Activated CD4-positive, alpha-beta memory T cell treated with anti-CD3 and anti-CD28 coated beads for 36 hours (primary cell): ENCODE measurements at regions not wholly inside any gene's neighbourhood (a gene's known extent, or its start where the extent isn't known, plus 50 kb on each side); places are given as distances from the start of the nearest gene placed in this dataset.

Experiments used
- CTCF ChIA-PET: fragments of 350-600 bp; sonication (Branson Sonifier 250); formaldehyde crosslinking; loops from one replicate; lab custom pipeline; 2021; ENCODE audit warnings: antibody characterized with exemption, inconsistent platforms; lab: Charles Lee
- POLR2A ChIA-PET: fragments of 350-600 bp; sonication (Branson Sonifier 250); formaldehyde crosslinking; loops from one replicate; lab custom pipeline; 2021; ENCODE audit warnings: antibody characterized with exemption; lab: Charles Lee
- DNase-seq: peaks from one replicate; pipeline ENCODE4 v3.0.0-alpha.2; 2020
- H3K27ac Mint-ChIP-seq: one replicate; pipeline ENCODE4 v1.8.0; 2021; ENCODE audit warnings: mixed read lengths
- H3K27me3 Mint-ChIP-seq: one replicate; pipeline ENCODE4 v1.8.0; 2021; ENCODE audit warnings: mixed read lengths
- H3K36me3 Mint-ChIP-seq: one replicate; pipeline ENCODE4 v1.8.0; 2021; ENCODE audit warnings: mixed read lengths
- H3K4me1 Mint-ChIP-seq: one replicate; pipeline ENCODE4 v1.8.0; 2021; ENCODE audit warnings: low read depth, mixed read lengths
- H3K4me3 Mint-ChIP-seq: one replicate; pipeline ENCODE4 v1.8.0; 2021; ENCODE audit warnings: mild to moderate bottlenecking, mixed read lengths
- H3K9me3 Mint-ChIP-seq: one replicate; pipeline ENCODE4 v1.8.0; 2021; ENCODE audit warnings: mixed read lengths
- intact Hi-C: fragments of 100-400 bp; cut with micrococcal nuclease; formaldehyde crosslinking; loops from one replicate; pipeline ENCODE4 v1.15.1; 2023

DNA sequence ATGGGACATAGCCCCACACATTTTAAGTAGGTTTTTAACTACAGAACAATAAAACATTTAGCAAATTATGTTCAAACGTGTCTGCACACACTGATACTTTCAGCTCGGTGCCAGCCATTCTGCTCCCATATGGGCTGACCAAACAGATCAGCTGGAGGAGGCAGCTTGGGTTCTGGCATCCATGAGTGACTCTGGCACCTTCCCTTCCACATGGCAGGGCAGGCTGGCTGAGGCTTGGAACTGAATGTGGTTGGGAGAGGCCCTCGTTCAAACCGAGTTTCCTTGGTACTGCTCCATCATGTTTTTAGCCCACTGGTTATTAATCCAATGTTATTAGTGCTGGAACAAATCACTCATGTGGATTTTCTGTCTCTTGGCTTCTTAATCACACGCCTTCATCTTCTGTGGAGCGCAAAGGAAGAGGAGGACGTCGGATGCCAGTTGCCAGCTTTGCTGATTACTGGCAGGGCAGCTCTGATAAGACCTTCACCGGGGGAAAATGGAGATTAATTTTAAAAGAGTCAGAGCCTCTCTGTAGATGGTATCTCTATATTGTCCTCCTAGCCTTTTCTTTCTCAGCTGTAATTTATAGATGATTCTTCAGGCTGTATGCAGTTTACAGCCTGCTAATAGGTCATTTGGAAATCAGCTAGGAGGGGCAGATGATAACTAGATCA, 93.1 kb upstream of the TIAM2 start:
- POLR2A ChIA-PET, result no interaction called here

GRCh38 chr6:154907291-154907690, 87.8 kb upstream of the TIAM2 start:
- Mint-ChIP-seq H3K27me3 (no peaks in the 10 kb centered on the region), H3K4me1 (peaks cover 3% of the 10 kb centered on the region), H3K4me3 (no peak overlapping the region), H3K9me3 (no peaks in the 10 kb centered on the region), H3K36me3 (peaks cover 2% of the 10 kb centered on the region), H3K27ac (no peak overlapping the region)
- ChIA-PET POLR2A (no interaction called here), CTCF (interaction anchor here (1.1 to 1.4 kb wide), 2 partner anchors 8 to 232 kb away, joined by 3 read pairs; no protein-coding TSS in a partner anchor)
- intact Hi-C loops, result no loop called here
- no peak for DNase-seq

More for the DNA sequence above, 93.1 kb upstream of the TIAM2 start:
- Mint-ChIP-seq H3K27ac (no peak overlapping the region), H3K36me3 (no peaks in the 10 kb centered on the region), H3K4me3 (no peak overlapping the region), H3K4me1 (no peaks in the 10 kb centered on the region), H3K9me3 (no peaks in the 10 kb centered on the region), H3K27me3 (no peaks in the 10 kb centered on the region)
- CTCF ChIA-PET, result interaction anchor here (0.9 kb wide), 1 partner anchor 226 kb away, joined by 3 read pairs; no protein-coding TSS in a partner anchor
- no peak for DNase-seq
- intact Hi-C loops, result no loop called here

DNA sequence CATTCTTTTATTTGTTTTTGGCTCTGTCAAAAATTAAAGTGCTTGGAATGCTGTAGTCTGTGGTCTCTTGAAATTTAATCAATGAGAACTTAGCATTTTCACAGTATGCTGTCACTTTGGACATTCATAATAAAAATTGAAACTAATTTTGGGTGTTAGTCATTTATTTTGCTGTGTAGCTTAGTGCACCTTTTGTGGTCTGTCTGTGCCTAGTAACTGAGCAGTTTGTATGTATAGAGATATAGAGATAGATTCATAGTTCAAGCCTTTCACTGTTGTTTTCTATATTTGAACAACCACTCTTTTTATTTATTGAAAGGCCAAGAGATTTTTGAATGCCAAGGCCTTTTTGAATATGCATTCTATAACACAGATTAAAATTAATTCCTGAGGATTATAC, 86.4 kb upstream of the TIAM2 start:
- ChIA-PET CTCF (interaction anchor here (1.0 to 1.5 kb wide), 3 partner anchors 19 to 233 kb away, joined by 3 to 6 read pairs (median 3); no protein-coding TSS in a partner anchor), POLR2A (interaction anchor here (0.7 to 1.0 kb wide), 2 partner anchors 263 to 371 kb away, joined by 3 read pairs; no protein-coding TSS in a partner anchor)

GRCh38 chr6:154909311-154909710, 85.8 kb upstream of the TIAM2 start:
- no peak overlapping the region for H3K27ac Mint-ChIP-seq
- peaks cover 3% of the 10 kb centered on the region for H3K4me1 Mint-ChIP-seq
- H3K4me3 Mint-ChIP-seq, result no peak overlapping the region
- DNase-seq, result no peak
- CTCF ChIA-PET, result interaction anchor here (1.1 to 1.5 kb wide), 2 partner anchors 17 to 20 kb away, joined by 3 read pairs; no protein-coding TSS in a partner anchor
- intact Hi-C loops, result no loop called here
- H3K36me3 Mint-ChIP-seq, result peaks cover 2% of the 10 kb centered on the region
- no peaks in the 10 kb centered on the region for H3K9me3 Mint-ChIP-seq
- no peaks in the 10 kb centered on the region for H3K27me3 Mint-ChIP-seq
- POLR2A ChIA-PET, result interaction anchor here (1.0 kb wide), 1 partner anchor 262 kb away, joined by 3 read pairs; no protein-coding TSS in a partner anchor

More for the DNA sequence above, 86.4 kb upstream of the TIAM2 start:
- Mint-ChIP-seq H3K27ac (no peak overlapping the region), H3K4me3 (no peak overlapping the region), H3K27me3 (no peaks in the 10 kb centered on the region), H3K36me3 (peaks cover 2% of the 10 kb centered on the region), H3K9me3 (no peaks in the 10 kb centered on the region), H3K4me1 (peaks cover 3% of the 10 kb centered on the region)
- no peak for DNase-seq
- intact Hi-C loops, result no loop called here

DNA sequence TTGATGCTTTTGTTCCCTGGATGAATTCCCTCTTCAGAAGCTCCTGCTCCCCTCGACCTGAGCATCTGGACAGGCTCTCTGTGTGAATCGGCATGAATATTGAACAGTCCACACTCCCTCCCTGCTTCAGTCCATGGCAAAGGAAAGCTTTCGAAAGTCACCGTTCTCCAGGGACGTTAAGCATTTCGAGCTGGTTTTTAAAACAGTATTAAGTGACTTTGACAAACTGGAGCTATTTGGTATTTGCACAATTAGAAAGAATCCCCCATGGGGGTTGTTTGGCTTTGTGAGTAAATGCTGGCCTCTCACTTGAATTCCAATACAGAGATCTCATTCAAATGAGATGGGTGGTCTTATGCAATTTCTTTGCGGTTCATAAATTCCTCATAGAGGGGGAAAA, 85.3 kb upstream of the TIAM2 start:
- CTCF ChIA-PET, result interaction anchor here (1.1 kb wide), 1 partner anchor 16 kb away, joined by 3 read pairs; no protein-coding TSS in a partner anchor
- Mint-ChIP-seq H3K27me3 (no peaks in the 10 kb centered on the region), H3K4me1 (peaks cover 7% of the 10 kb centered on the region), H3K27ac (no peak overlapping the region), H3K4me3 (no peak overlapping the region), H3K36me3 (peaks cover 2% of the 10 kb centered on the region), H3K9me3 (no peaks in the 10 kb centered on the region)
- POLR2A ChIA-PET, result no interaction called here
- DNase-seq, result no peak
- intact Hi-C loops, result no loop called here

DNA sequence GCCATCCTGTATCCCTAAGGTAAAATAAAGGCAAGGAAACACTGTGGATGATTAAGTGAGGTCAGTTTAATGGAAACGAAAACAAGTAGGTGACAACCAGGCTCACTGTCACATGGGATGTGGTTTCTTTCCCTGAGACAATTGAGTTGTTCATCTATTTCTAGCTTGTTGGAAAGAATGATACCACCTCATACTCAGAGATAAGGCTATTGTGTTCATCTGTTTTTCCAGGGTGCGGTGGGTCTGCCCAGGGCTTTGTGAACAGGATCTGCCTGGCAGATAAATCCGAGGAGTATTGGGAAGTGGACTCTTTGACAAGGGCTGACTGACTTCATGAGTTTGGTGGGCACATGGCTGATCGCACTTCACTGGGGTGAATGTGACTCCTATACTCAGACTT, 80.8 kb upstream of the TIAM2 start:
- H3K4me3 Mint-ChIP-seq, result no peak overlapping the region
- POLR2A ChIA-PET, result no interaction called here

GRCh38 chr6:154916857-154917256, 78.3 kb upstream of the TIAM2 start:
- POLR2A ChIA-PET, result no interaction called here
- Mint-ChIP-seq H3K27me3 (no peaks in the 10 kb centered on the region), H3K4me3 (no peak overlapping the region), H3K4me1 (peaks cover 13% of the 10 kb centered on the region), H3K27ac (no peak overlapping the region), H3K9me3 (no peaks in the 10 kb centered on the region), H3K36me3 (no peaks in the 10 kb centered on the region)
- CTCF ChIA-PET, result interaction anchor here (1.2 to 4.2 kb wide), 2 partner anchors 12 to 241 kb away, joined by 3 to 17 read pairs; no protein-coding TSS in a partner anchor
- intact Hi-C loops, result no loop called here
- no peak for DNase-seq

More for the DNA sequence above, 80.8 kb upstream of the TIAM2 start:
- Mint-ChIP-seq H3K36me3 (peaks cover 2% of the 10 kb centered on the region), H3K27me3 (no peaks in the 10 kb centered on the region), H3K9me3 (no peaks in the 10 kb centered on the region), H3K4me1 (peaks cover 8% of the 10 kb centered on the region), H3K27ac (no peak overlapping the region)
- CTCF ChIA-PET, result interaction anchor here (0.9 kb wide), 1 partner anchor 263 kb away, joined by 3 read pairs; no protein-coding TSS in a partner anchor
- intact Hi-C loops, result no loop called here
- no peak for DNase-seq

GRCh38 chr6:154917941-154918340, 77.2 kb upstream of the TIAM2 start:
- Mint-ChIP-seq H3K9me3 (no peaks in the 10 kb centered on the region), H3K27ac (no peak overlapping the region), H3K36me3 (no peaks in the 10 kb centered on the region), H3K4me1 (peaks cover 13% of the 10 kb centered on the region), H3K4me3 (no peak overlapping the region), H3K27me3 (no peaks in the 10 kb centered on the region)
- ChIA-PET POLR2A (no interaction called here), CTCF (interaction anchor here (0.7 to 4.2 kb wide), 2 partner anchors 11 to 303 kb away, joined by 3 to 17 read pairs; no protein-coding TSS in a partner anchor)
- no peak for DNase-seq
- intact Hi-C loops, result no loop called here

GRCh38 chr6:154919806-154920205, 75.3 kb upstream of the TIAM2 start:
- intact Hi-C loops, result no loop called here
- H3K27me3 Mint-ChIP-seq, result no peaks in the 10 kb centered on the region
- H3K4me3 Mint-ChIP-seq, result no peak overlapping the region
- H3K27ac Mint-ChIP-seq, result no peak overlapping the region
- peaks cover 12% of the 10 kb centered on the region for H3K4me1 Mint-ChIP-seq
- no peak for DNase-seq
- POLR2A ChIA-PET, result no interaction called here
- CTCF ChIA-PET, result interaction anchor here (2.7 to 4.2 kb wide), 2 partner anchors 9 to 245 kb away, joined by 9 to 17 read pairs; no protein-coding TSS in a partner anchor
- H3K36me3 Mint-ChIP-seq, result no peaks in the 10 kb centered on the region
- H3K9me3 Mint-ChIP-seq, result no peaks in the 10 kb centered on the region

DNA sequence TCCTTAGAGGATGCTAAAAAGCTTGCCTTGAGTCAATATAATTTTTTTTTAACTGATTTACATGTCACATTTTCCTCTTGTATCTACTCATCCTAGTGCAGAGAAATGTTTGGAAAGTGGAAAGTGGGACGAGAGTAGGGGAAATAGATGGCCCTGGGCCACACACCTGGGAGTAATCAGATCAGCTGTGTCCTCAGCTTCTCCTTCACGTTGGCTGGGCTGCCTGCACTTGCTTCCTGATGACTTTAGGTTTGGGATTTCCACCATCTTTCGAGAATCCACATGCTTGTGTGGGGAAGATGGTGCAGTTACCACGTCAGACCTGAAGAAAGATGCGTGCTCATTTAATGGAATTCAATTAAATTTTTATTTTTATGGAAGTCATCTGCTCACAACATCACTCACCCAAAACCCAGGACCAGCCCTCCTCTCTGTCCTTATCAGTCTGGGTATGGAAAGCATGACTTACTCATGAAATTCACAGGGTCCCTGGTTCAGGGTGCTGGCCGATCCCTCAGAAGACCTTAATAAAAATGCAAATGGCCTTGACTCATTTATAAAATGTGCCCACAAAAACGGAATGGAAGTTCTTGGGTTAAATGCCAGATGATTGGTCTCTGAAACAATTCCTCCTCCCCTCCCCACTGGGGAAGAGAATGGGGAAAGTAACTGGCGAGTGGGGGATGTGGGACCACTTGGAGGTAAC, 74.5 kb upstream of the TIAM2 start:
- H3K4me3 Mint-ChIP-seq, result no peak overlapping the region
- ChIA-PET POLR2A (no interaction called here), CTCF (interaction anchor here (1.2 to 2.7 kb wide), 2 partner anchors 53 to 246 kb away, joined by 3 to 9 read pairs; no protein-coding TSS in a partner anchor)
- no peak overlapping the region for H3K27ac Mint-ChIP-seq
- no peaks in the 10 kb centered on the region for H3K27me3 Mint-ChIP-seq
- intact Hi-C loops, result no loop called here
- no peaks in the 10 kb centered on the region for H3K9me3 Mint-ChIP-seq
- no peaks in the 10 kb centered on the region for H3K36me3 Mint-ChIP-seq
- peaks cover 11% of the 10 kb centered on the region for H3K4me1 Mint-ChIP-seq
- no peak for DNase-seq

GRCh38 chr6:154921482-154921881, 73.6 kb upstream of the TIAM2 start:
- Mint-ChIP-seq H3K4me1 (peaks cover 11% of the 10 kb centered on the region), H3K27ac (no peak overlapping the region), H3K9me3 (no peaks in the 10 kb centered on the region), H3K36me3 (no peaks in the 10 kb centered on the region), H3K27me3 (no peaks in the 10 kb centered on the region), H3K4me3 (no peak overlapping the region)
- intact Hi-C loops, result no loop called here
- ChIA-PET CTCF (interaction anchor here (1.2 kb wide), 1 partner anchor 54 kb away, joined by 3 read pairs; no protein-coding TSS in a partner anchor), POLR2A (no interaction called here)
- no peak for DNase-seq
